ENCODE measurements at regions not wholly inside any gene's neighbourhood (a gene's known extent, or its start where the extent isn't known, plus 50 kb on each side); places are given as distances from the start of the nearest gene placed in this dataset.

GRCh38 chr18:41268271-41268670 is 686.8 kb upstream of the PIK3C3 start:
- no peak for TF ChIP-seq CTCF (IDR thresholded peaks at IDR 0.05)
- no peak for TF ChIP-seq EP300 (IDR thresholded peaks at IDR 0.05)
- TF ChIP-seq POLR2AphosphoS5 (IDR thresholded peaks at IDR 0.05) = no peak
- no peak for TF ChIP-seq POLR2A (IDR thresholded peaks at IDR 0.05)
